HG03097 (cell line): ENCODE measurements at regions not wholly inside any gene's neighbourhood (a gene's known extent, or its start where the extent isn't known, plus 50 kb on each side); places are given as distances from the start of the nearest gene placed in this dataset.
A peak's percentile ranks its signal among the peaks of the same experiment; 100 is the strongest.
"Not testable (repeated sequence)": the region's sequence is repeated elsewhere in the genome, so short reads cannot be mapped to it uniquely, and the experiment has no call there.

Source experiments
- ATAC-seq: cut with Tn5 transposase; IDR thresholded peaks from one replicate; pipeline ENCODE4 v1.9.1; 2021; ENCODE audit not compliant: unreplicated experiment, low FRiP score

- no peak for ATAC-seq
Observed at GRCh38 chrX:93468075-93468474, 205.3 kb downstream of the NAP1L3 start.

- no peak for ATAC-seq
Observed at GRCh38 chrX:93466383-93466782, 207.0 kb downstream of the NAP1L3 start.

GRCh38 chrX:93461060-93461459, 212.3 kb downstream of the NAP1L3 start:
- no peak for ATAC-seq

- no peak for ATAC-seq
Observed at GRCh38 chrX:93454509-93454908, 218.9 kb downstream of the NAP1L3 start.

- not testable (repeated sequence) for ATAC-seq
Observed at GRCh38 chrX:93434721-93435120, 238.7 kb downstream of the NAP1L3 start.

GRCh38 chrX:93428497-93428896, 244.9 kb downstream of the NAP1L3 start:
- ATAC-seq: no peak

GRCh38 chrX:93422693-93423092, 250.7 kb downstream of the NAP1L3 start:
- ATAC-seq: peak; percentile 79

GRCh38 chrX:93420525-93421082, 252.8 kb downstream of the NAP1L3 start:
- no peak for ATAC-seq

- ATAC-seq: no peak
Observed at GRCh38 chrX:93420090-93420489, 253.3 kb downstream of the NAP1L3 start.

GRCh38 chrX:93419642-93420041, 253.7 kb downstream of the NAP1L3 start:
- ATAC-seq: no peak

GRCh38 chrX:93404121-93404520, 269.3 kb downstream of the NAP1L3 start:
- no peak for ATAC-seq

- no peak for ATAC-seq
Observed at GRCh38 chrX:93354651-93355050, 318.7 kb downstream of the NAP1L3 start.

GRCh38 chrX:93346309-93346708, 327.1 kb downstream of the NAP1L3 start:
- ATAC-seq: no peak

GRCh38 chrX:93344287-93344686, 329.1 kb downstream of the NAP1L3 start:
- ATAC-seq: not testable (repeated sequence)

GRCh38 chrX:93332329-93332728, 341.0 kb downstream of the NAP1L3 start:
- ATAC-seq: no peak

- no peak for ATAC-seq
Observed at GRCh38 chrX:93322110-93322509, 351.3 kb downstream of the NAP1L3 start.

GRCh38 chrX:93319609-93320008, 353.8 kb downstream of the NAP1L3 start:
- ATAC-seq: no peak
